Stimulated activated CD4-positive, alpha-beta T cell treated with anti-CD3 and anti-CD28 coated beads, TNF-alpha, amount 100 ng/mL, for 48 hours (primary cell): ENCODE measurements at regions not wholly inside any gene's neighbourhood (a gene's known extent, or its start where the extent isn't known, plus 50 kb on each side); places are given as distances from the start of the nearest gene placed in this dataset.

ENCODE experiments used
- DNase-seq, 3 donors: peaks; one replicate each; pipeline ENCODE4 v3.0.0-alpha.2; 2020; ENCODE audit warnings: low read depth in 3 of 3

GRCh38 chr20:21967481-21967880 is 262.0 kb downstream of the PAX1 start:
- DNase-seq: no peak

DNA sequence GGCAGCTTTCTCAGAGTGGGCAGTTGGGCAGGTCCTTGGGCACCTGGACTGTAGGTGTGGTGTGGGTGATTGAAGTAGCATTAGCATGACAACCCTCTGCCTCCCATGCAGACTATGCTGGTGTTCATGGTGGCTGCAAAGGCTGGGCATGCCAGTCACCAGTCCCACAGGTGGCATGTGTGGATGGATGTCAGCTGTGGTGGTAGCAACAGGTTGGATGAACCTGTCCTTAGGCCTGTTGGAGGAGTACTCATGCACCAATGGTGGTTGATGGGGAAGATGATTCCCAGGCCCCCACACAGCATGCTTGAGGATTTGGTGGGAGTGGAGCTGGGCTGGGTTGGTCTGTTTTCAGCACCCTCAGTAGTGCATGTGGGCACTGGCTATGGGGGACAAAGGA is 251.1 kb downstream of the PAX1 start:
- no peak for DNase-seq

GRCh38 chr20:21947406-21947805 is 241.9 kb downstream of the PAX1 start:
- DNase-seq: no peak

DNA sequence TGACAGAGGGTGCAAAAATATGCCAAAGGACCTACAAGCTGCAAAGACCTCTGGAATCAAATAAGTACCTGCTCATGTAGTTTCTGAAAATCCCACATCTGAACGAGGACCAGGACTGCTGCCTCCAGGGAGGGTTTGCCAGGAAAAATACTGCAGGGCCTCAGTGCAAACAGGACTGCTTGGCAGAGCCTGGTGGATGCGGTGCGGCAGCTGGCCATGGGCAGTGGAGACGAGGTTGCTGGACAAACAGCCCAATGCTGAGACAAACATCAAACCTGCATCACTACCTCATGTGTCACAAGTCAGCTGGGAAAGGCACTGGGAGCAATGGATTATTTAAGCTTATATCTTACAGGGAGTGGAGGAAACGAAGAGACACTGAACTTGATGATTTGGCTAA is 238.8 kb downstream of the PAX1 start:
- no peak for DNase-seq

DNA sequence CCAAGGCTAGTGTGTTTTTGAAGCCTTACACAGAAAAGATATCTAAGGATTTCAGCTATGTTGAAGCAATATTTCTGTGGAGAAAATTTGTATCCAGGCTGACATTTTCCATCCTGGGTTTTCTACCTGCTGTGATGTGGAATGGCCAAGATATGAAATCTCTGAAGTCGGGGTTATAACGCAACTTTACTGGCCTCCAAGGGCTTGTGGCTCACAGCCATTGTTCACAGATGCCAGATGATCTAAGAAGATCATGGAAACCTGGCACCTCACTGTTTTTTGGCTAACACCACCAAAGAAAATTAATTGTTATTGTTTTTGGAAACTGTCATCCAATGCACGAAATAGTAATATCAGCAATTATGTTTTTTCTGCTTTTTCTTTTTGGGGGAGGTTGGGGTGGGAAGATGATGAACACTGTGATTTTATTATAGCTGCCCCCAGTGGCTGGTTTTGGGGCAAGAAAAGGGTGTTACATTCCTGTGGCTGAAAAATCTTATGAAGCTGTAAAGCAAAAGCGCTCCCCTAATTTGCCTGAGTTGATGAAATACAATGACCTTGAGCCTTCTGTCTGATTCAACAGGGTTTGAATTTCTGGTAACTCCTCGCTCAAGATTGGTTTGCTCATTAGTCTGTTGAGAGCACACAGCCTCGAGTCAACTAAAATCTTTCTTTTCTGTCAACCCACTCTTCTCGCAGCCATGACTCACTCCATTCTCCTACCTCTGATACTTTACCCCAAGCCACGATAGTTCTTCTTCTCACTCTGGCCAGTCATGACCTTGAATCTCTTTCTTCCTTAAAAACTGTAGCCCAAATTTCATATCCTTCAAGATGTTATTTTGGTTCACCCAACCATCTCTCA is 236.7 kb downstream of the PAX1 start:
- DNase-seq: no peak

DNA sequence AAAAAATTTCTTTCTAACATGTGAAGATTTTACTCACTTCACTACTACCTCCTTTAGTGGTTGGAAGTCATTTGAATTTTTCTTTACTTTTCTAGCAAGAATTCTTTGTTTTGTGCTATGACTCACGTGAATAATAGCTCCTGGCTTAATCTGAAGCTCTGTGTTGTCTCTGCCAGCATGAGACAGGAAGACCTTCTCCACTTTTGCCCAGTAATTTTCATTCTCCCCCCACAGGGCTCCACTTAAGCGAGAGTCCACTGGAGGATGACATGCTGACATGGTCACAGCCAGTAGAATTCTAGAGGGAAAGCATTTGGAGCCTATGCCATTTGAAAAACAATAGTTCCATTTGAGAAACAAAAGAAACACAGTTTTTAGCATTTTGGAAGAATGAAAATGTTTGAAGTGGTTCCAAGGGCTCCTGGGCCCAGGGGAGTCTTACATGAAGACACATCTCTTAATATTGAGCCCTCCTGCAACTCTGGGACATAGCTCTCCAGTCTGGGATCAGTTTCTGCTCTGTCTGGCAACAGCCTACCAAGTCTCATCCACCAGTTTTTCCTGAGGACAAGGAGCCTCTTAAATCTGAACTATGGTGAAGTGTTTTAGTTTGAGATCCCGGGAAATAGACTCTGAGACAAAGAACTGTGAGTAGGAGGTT is 231.4 kb downstream of the PAX1 start:
- DNase-seq: no peak

DNA sequence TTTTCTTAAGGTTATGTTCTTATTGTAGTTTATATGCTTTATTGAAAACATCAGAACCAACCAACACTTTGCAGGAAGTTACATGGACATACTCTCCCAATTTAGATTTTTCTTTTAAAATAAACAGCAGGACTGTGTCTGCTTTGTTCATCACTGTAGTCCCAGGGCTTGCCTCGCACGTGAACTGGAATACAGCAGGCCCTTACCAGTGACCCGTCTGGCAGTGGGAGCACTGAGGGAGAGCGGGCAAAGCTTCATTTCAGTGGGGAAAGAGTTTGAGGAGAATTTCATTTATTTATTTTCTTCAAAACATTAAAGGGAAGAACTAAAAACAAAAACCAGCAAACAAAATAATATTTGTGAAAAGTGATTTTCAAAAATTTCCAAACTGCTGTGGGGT is 230.8 kb downstream of the PAX1 start:
- DNase-seq: no peak

GRCh38 chr20:21933526-21933925 is 228.1 kb downstream of the PAX1 start:
- no peak for DNase-seq

GRCh38 chr20:21921251-21921650 is 215.8 kb downstream of the PAX1 start:
- no peak for DNase-seq

DNA sequence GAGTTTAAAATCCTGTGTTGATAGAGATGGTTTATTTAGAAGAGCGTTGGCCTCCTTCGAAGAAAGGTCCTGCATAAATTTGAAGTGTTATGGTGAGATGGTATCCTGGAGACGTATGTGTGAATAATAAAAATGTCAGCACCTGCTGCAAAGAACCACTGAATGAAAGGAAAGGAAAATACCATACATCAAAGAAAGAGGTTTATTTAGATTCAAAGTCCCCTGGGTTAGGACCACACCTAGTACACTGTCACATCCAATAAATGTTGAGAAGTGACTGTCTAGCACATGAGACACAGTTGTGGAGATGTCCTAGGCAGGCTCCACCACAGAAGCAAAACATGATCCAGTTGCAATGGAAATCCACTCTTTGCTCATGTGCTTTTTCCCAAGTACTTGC is 214.7 kb downstream of the PAX1 start:
- DNase-seq: no peak

- no peak for DNase-seq
Measured at GRCh38 chr20:21918398-21918797, 212.9 kb downstream of the PAX1 start.

DNA sequence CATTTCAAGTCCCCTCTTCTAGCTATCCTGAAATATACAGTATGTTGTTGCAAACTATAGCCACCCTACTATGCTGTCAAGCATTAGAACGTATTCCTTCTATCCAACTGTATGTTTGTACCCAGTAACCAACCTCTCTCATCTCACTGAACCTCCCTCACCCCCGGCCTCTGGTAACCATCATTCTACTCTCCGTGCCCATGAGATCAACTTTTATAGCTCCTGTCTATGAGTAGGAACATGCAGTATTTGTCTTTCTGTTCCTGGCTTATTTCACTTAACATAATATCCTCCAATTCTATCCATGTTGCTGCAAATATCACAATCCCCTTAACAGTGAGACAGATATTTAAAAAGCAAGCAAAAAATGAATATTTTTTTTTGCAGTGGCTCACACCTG is 196.9 kb downstream of the PAX1 start:
- DNase-seq: no peak

DNA sequence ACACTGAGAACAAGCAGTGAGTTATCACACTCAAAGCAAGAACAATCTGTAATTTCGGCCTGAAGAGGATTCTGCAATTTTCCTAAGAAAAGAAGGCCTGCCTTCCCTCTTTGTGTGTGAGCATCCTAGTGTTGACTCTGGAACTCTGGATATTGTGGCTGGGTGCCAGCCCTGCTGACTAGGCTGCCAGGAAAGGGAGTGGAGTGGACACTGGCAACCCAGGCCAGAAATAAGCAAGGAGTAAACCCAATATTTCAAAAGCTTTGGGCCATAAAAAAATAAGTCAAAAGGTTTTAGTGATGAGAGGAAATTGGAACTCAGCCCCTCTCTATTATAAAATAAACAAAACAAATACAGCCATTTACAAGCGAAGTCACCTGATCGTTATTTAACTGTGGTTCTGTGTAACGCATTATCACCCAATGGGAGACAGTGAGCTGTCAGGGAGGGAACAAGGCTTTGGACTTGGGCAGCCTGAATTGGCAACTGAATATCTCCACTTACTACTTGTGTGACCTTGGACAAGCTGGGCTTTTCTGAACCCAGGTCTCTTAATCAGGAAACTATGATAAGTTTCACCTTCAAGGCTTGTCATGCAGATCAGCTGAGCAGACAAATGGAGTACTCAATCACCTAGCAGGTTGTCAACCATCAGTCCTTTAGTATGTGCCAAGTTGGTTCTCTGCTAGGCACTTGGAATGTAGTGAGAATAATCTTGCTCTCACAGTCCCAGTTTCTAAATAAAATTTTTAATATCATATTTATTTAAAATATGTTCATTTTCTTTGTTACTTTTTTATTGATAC is 196.2 kb downstream of the PAX1 start:
- no peak for DNase-seq

GRCh38 chr20:21900431-21900830 is 195.0 kb downstream of the PAX1 start:
- DNase-seq: no peak

GRCh38 chr20:21874921-21875320 is 169.5 kb downstream of the PAX1 start:
- no peak for DNase-seq

- DNase-seq: no peak
Measured at GRCh38 chr20:21874127-21874526, 168.7 kb downstream of the PAX1 start.

DNA sequence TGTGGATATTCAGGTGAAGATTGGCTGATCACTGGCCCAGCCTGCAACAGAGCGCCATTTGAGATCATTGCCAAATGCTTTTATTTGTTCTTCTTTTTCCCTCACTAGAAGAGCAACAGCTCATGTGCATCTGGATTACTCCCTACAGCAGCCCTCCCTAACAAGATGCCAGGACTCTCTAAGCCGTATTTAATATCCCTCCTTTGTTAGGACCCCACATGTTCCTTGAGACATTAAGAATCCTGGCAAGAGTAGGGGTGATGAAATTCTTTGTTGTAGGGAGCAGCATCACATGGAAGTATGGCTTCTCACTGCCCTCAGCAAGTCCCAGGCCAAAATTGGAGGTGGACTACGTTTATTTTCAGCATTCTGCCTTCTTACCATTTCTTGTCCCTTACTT is 167.8 kb downstream of the PAX1 start:
- DNase-seq: no peak

- DNase-seq: no peak
Measured at GRCh38 chr20:21867811-21868210, 162.3 kb downstream of the PAX1 start.

GRCh38 chr20:21867353-21867752 is 161.9 kb downstream of the PAX1 start:
- DNase-seq: no peak

- DNase-seq: no peak
Measured at GRCh38 chr20:21862956-21863355, 157.5 kb downstream of the PAX1 start.

- DNase-seq: no peak
Measured at GRCh38 chr20:21862259-21862946, 156.9 kb downstream of the PAX1 start.

DNA sequence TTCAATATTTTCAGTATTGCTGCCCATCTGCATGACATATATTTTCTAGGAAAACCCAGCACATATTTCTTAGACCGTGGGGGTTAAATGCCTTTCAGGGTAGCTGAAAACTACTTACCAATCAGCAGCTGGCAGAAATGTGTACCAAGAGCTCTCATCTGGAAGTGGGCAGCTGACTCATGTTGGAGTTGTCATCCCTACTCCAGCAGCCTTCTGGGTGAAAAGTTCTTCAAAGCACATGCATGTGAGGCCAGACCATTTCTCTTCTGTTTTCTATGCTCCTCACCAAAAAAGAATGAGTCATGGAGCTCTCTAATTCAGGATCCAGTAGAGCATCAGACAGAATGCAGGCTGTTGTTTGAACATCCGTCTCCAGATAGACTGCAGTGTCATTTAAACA is 135.5 kb downstream of the PAX1 start:
- DNase-seq: no peak
